ENCODE measurements at regions not wholly inside any gene's neighbourhood (a gene's known extent, or its start where the extent isn't known, plus 50 kb on each side); places are given as distances from the start of the nearest gene placed in this dataset.

GRCh38 chr3:113092746-113093145 is 102.0 kb downstream of the GTPBP8 start:
- TF ChIP-seq TCF3 (CRISPR knock-in tag; IDR thresholded peaks at IDR 0.05) (no peak), BRCA1 (IDR thresholded peaks at IDR 0.05) (no peak), BRCA1 (CRISPR knock-in tag; IDR thresholded peaks at IDR 0.05) (no peak)

Measured in K562 (cell line).